Lung (tissue), 11 donors: ENCODE measurements at regions not wholly inside any gene's neighbourhood (a gene's known extent, or its start where the extent isn't known, plus 50 kb on each side); places are given as distances from the start of the nearest gene placed in this dataset.

ENCODE experiments used
- ATAC-seq: fragments of 200-7000 bp; cut with Tn5 transposase; one replicate; pipeline ENCODE4 v1.9.1; 2020; ENCODE audit warnings: moderate number of reproducible peaks; ENCODE audit not compliant: insufficient read depth, low FRiP score
- DNase-seq, 3 donors: peaks; one replicate each; pipeline ENCODE4 v3.0.0-alpha.2; 2013 to 2017
- H3K27ac ChIP-seq, 2 donors: one replicate each; pipeline ENCODE4 v1.5.1; 2013; ENCODE audit warnings: mild to moderate bottlenecking in 2 of 2, moderate library complexity in 2 of 2, control low read depth in 1 of 2, inconsistent platforms in 1 of 2, low read depth in 1 of 2, low read length in 1 of 2
- H3K27me3 ChIP-seq, 3 donors: one replicate each; pipeline ENCODE4 v1.5.1; 2013; ENCODE audit warnings: low read length in 2 of 3; ENCODE audit not compliant: control insufficient read depth in 3 of 3, insufficient read depth in 3 of 3
- H3K36me3 ChIP-seq, 4 donors: one replicate each; pipeline ENCODE4 v1.5.1; 2013; ENCODE audit warnings: low read length in 4 of 4, mild to moderate bottlenecking in 1 of 4, moderate library complexity in 1 of 4; ENCODE audit not compliant: control insufficient read depth in 4 of 4, insufficient read depth in 4 of 4
- H3K4me1 ChIP-seq, 5 donors: one replicate each; pipeline ENCODE4 v1.5.1; 2013; ENCODE audit warnings: low read length in 5 of 5, mild to moderate bottlenecking in 2 of 5, moderate library complexity in 1 of 5; ENCODE audit not compliant: control insufficient read depth in 5 of 5, insufficient read depth in 5 of 5
- H3K4me3 ChIP-seq: one replicate; pipeline ENCODE4 v1.5.1; 2013; ENCODE audit warnings: mild to moderate bottlenecking, control low read depth, moderate library complexity
- H3K9ac ChIP-seq, 2 donors: one replicate each; pipeline ENCODE4 v1.5.1; 2013; ENCODE audit warnings: low read length in 2 of 2, control low read depth in 1 of 2; ENCODE audit not compliant: insufficient read depth in 1 of 2
- H3K9me3 ChIP-seq, 4 donors: one replicate each; pipeline ENCODE4 v1.5.1; 2013; ENCODE audit warnings: low read length in 3 of 4, mild to moderate bottlenecking in 1 of 4, moderate library complexity in 1 of 4; ENCODE audit not compliant: control insufficient read depth in 4 of 4, insufficient read depth in 3 of 4
- CTCF ChIP-seq: IDR thresholded peaks from 2 replicates; pipeline ENCODE4 v1.5.1; 2012; ENCODE audit warnings: mild to moderate bottlenecking; ENCODE audit errors: control extremely low read depth, extremely low read depth
- WGBS, 2 donors: extraction: QIAGEN DNeasy Blood & Tissue Kit; methylation state at CpG; one replicate each; pipeline ENCODE4 v1.1.7; 2013; 5-methylcytosine and 5-hydroxymethylcytosine counted together
- donor health status: control.
- donor health status: control.
- donor health status: Bipolar disorder and iron deficiency.
- donor health status: healthy.
- donor health status: DM: yes; HTN: yes; CAD: no.

GRCh38 chr6:122284848-122285247 lies 114.6 kb upstream of the HSF2 start:
- no peaks in the 10 kb centered on the region for H3K36me3 ChIP-seq
- no peaks in the 10 kb centered on the region for H3K4me1 ChIP-seq
- no peak overlapping the region for H3K9ac ChIP-seq
- 79 to 85% methylated on average over 1 of the region's 1 CpG for WGBS, 2 donors
- no peak for TF ChIP-seq CTCF
- no peaks in the 10 kb centered on the region for H3K9me3 ChIP-seq
- H3K27ac ChIP-seq = no peak overlapping the region
- no peak for ATAC-seq
- no peak for DNase-seq
- H3K4me3 ChIP-seq = no peak overlapping the region
- no peaks in the 10 kb centered on the region for H3K27me3 ChIP-seq

GRCh38 chr6:122285292-122285913 lies 114.0 kb upstream of the HSF2 start:
- Histone ChIP-seq H3K36me3 (no peaks in the 10 kb centered on the region), H3K27me3 (no peaks in the 10 kb centered on the region), H3K9ac (no peak overlapping the region), H3K4me3 (no peak overlapping the region), H3K9me3 (no peaks in the 10 kb centered on the region), H3K27ac (no peak overlapping the region), H3K4me1 (no peaks in the 10 kb centered on the region)
- 63 to 71% methylated on average over 4 of the region's 4 CpGs for WGBS, 2 donors
- no peak for DNase-seq
- TF ChIP-seq CTCF = no peak
- no peak for ATAC-seq

- Histone ChIP-seq H3K4me1 (no peaks in the 10 kb centered on the region), H3K4me3 (no peak overlapping the region), H3K36me3 (no peaks in the 10 kb centered on the region), H3K9me3 (no peaks in the 10 kb centered on the region), H3K27me3 (no peaks in the 10 kb centered on the region), H3K27ac (no peak overlapping the region), H3K9ac (no peak overlapping the region)
- DNase-seq (peak in 1 of 3 donors; percentile 5), ATAC-seq (no peak)
- TF ChIP-seq CTCF = no peak
Observed at GRCh38 chr6:122286512-122286911, 112.9 kb upstream of the HSF2 start.
